ENCODE measurements at regions not wholly inside any gene's neighbourhood (a gene's known extent, or its start where the extent isn't known, plus 50 kb on each side); places are given as distances from the start of the nearest gene placed in this dataset.

- TF ChIP-seq CTCF (IDR thresholded peaks at IDR 0.05) = no peak
- TF ChIP-seq POLR2A (IDR thresholded peaks at IDR 0.05) = no peak
These were observed 58.5 kb downstream of the SCGB2B2 start for GRCh38 chr19:34618410-34618809.
